Dendritic cell treated with granulocyte-macrophage colony-stimulating factor and Interleukin-4, amounts not matched to agents 40 ng/mL and 50 ng/mL, for 4 days (primary cell): ENCODE measurements at regions not wholly inside any gene's neighbourhood (a gene's known extent, or its start where the extent isn't known, plus 50 kb on each side); places are given as distances from the start of the nearest gene placed in this dataset.

Experiments
- H3K27ac Mint-ChIP-seq: one replicate; pipeline ENCODE4 v1.8.0; 2022; ENCODE audit warnings: mild to moderate bottlenecking, mixed read lengths
- H3K27me3 Mint-ChIP-seq: one replicate; pipeline ENCODE4 v1.8.0; 2022; ENCODE audit warnings: mild to moderate bottlenecking, mixed read lengths
- H3K36me3 Mint-ChIP-seq: one replicate; pipeline ENCODE4 v1.8.0; 2022; ENCODE audit warnings: low read depth, mixed read lengths
- H3K4me1 Mint-ChIP-seq: one replicate; pipeline ENCODE4 v1.8.0; 2022; ENCODE audit warnings: low read depth, mixed read lengths
- H3K4me3 Mint-ChIP-seq: one replicate; pipeline ENCODE4 v1.8.0; 2022; ENCODE audit warnings: mild to moderate bottlenecking, moderate library complexity, mixed read lengths
- H3K9me3 Mint-ChIP-seq: one replicate; pipeline ENCODE4 v1.8.0; 2022; ENCODE audit warnings: mixed read lengths
- intact Hi-C: fragments of 100-400 bp; cut with micrococcal nuclease; formaldehyde crosslinking; loops from one replicate; pipeline ENCODE4 v1.15.0; 2022

DNA sequence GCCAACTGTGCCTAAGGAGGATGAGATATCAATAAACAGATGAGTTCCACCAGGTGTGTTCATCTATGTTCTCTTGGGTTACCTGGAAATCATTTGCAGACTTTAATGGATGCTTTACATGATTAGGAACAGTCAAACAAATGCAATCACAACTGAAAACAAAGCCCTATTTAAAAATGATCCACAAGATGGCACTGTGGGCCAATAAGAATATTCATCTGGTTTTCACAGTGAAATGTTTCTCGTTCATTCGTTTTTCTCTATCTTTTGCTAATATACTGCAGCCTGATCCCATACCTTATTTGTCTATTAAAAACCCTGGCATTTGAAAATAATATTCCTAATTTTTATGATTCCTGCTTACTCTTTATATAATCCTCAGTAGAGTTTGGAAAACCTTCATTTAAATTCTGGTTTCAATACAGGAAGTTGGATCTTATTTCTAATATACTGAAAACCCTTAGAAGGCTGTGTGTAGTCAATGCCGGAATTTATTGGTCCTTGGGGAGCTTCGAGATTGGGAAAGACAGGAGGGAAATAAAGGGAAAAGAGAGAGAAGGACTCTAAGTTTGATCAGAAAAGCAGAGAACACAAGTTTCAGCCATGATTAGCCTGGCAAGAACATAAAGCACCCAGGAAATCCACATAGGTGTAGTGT, 63.8 kb upstream of the TAPT1 start:
- no peaks in the 10 kb centered on the region for H3K36me3 Mint-ChIP-seq
- no peaks in the 10 kb centered on the region for H3K9me3 Mint-ChIP-seq
- no peak overlapping the region for H3K4me3 Mint-ChIP-seq
- H3K27me3 Mint-ChIP-seq = peaks cover 3% of the 10 kb centered on the region
- intact Hi-C loops = loop anchor here (1.0 to 10.0 kb wide), 3 partner anchors 153 to 1155 kb away; no protein-coding TSS in a partner anchor
- H3K4me1 Mint-ChIP-seq = peaks cover 21% of the 10 kb centered on the region
- no peak overlapping the region for H3K27ac Mint-ChIP-seq

- H3K27ac Mint-ChIP-seq = no peak overlapping the region
- H3K4me1 Mint-ChIP-seq = no peaks in the 10 kb centered on the region
- H3K36me3 Mint-ChIP-seq = peaks cover 12% of the 10 kb centered on the region
- intact Hi-C loops = no loop called here
- peaks cover 1% of the 10 kb centered on the region for H3K27me3 Mint-ChIP-seq
- H3K4me3 Mint-ChIP-seq = no peak overlapping the region
- H3K9me3 Mint-ChIP-seq = peaks cover 24% of the 10 kb centered on the region
Observed at GRCh38 chr4:16284050-16284449, 57.8 kb upstream of the TAPT1 start.

GRCh38 chr4:16278178-16278577, 51.9 kb upstream of the TAPT1 start:
- intact Hi-C loops = no loop called here
- Mint-ChIP-seq H3K36me3 (peaks cover 26% of the 10 kb centered on the region), H3K9me3 (peaks cover 41% of the 10 kb centered on the region), H3K27ac (no peak overlapping the region), H3K27me3 (no peaks in the 10 kb centered on the region), H3K4me3 (no peak overlapping the region), H3K4me1 (no peaks in the 10 kb centered on the region)
